Neural crest cell (in vitro differentiated cells): ENCODE measurements at regions not wholly inside any gene's neighbourhood (a gene's known extent, or its start where the extent isn't known, plus 50 kb on each side); places are given as distances from the start of the nearest gene placed in this dataset.
A peak's percentile ranks its signal among the peaks of the same experiment; 100 is the strongest.

Experiments
- DNase-seq: peaks from one replicate; pipeline ENCODE4 v3.0.0; 2021; ENCODE audit warnings: low read depth, mixed read lengths, low spot score
- H3K27ac Mint-ChIP-seq: one replicate; pipeline ENCODE4 v1.8.0; 2021; ENCODE audit warnings: mild to moderate bottlenecking, mixed read lengths; ENCODE audit not compliant: unreplicated experiment
- H3K27me3 Mint-ChIP-seq: 2 replicates; pipeline ENCODE4 v1.8.0; 2021; ENCODE audit warnings: low read depth, mild to moderate bottlenecking, mixed read lengths
- H3K36me3 Mint-ChIP-seq: 2 replicates; pipeline ENCODE4 v1.8.0; 2021; ENCODE audit warnings: low read depth, mild to moderate bottlenecking, mixed read lengths
- H3K4me1 Mint-ChIP-seq: 2 replicates; pipeline ENCODE4 v1.8.0; 2021; ENCODE audit warnings: mixed read lengths
- H3K4me3 Mint-ChIP-seq: one replicate; pipeline ENCODE4 v1.8.0; 2021; ENCODE audit warnings: mild to moderate bottlenecking, mixed read lengths
- H3K9me3 Mint-ChIP-seq: 2 replicates; pipeline ENCODE4 v1.8.0; 2021; ENCODE audit warnings: mixed read lengths
- TF ChIP-seq, protein P1 (sequence below): fragments of 200-600 bp; sonication (generic); conservative IDR thresholded peaks from 2 replicates; pipeline ENCODE4 v1.5.0; 2021; ENCODE audit warnings: antibody characterized with exemption, mild to moderate bottlenecking

DNA sequence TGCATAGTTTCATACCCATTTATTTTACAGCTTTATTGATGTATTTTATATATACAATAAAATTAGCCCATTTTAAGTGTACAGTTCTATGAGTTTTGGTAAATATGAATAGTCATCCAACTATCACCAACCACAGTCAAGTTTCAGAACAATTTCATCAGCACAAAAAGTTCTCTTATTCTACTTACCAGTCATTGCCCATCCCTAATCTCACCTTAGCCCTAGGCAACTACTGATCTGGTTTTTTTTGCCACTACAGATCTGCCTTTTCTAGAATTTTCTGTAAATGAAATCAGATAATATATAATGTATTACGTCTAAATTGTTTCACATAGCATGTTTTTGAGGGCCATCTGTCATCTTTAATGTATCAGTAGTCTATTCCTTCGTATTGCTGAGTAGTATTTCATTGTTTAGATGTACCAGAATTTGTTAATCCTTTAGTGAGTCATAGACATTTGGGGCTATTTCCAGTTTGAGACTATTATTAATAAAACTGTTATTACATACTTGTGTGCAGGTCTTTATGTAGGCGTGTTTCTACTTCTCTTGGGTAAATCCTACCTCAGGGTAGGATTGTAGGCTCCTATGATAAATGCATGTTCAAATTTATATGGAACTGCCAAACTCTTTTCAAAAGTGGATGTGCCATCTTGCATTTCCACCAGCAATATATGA is 198.5 kb upstream of the ADAMTSL1 start:
- no peak for DNase-seq
- Mint-ChIP-seq H3K4me1 (peaks cover 3% of the 10 kb centered on the region), H3K4me3 (no peak overlapping the region), H3K27me3 (no peaks in the 10 kb centered on the region), H3K36me3 (peaks cover 16% of the 10 kb centered on the region), H3K9me3 (peaks cover 27% of the 10 kb centered on the region), H3K27ac (no peak overlapping the region)
- TF ChIP-seq, protein P1, sequence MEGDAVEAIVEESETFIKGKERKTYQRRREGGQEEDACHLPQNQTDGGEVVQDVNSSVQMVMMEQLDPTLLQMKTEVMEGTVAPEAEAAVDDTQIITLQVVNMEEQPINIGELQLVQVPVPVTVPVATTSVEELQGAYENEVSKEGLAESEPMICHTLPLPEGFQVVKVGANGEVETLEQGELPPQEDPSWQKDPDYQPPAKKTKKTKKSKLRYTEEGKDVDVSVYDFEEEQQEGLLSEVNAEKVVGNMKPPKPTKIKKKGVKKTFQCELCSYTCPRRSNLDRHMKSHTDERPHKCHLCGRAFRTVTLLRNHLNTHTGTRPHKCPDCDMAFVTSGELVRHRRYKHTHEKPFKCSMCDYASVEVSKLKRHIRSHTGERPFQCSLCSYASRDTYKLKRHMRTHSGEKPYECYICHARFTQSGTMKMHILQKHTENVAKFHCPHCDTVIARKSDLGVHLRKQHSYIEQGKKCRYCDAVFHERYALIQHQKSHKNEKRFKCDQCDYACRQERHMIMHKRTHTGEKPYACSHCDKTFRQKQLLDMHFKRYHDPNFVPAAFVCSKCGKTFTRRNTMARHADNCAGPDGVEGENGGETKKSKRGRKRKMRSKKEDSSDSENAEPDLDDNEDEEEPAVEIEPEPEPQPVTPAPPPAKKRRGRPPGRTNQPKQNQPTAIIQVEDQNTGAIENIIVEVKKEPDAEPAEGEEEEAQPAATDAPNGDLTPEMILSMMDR: no peak

DNA sequence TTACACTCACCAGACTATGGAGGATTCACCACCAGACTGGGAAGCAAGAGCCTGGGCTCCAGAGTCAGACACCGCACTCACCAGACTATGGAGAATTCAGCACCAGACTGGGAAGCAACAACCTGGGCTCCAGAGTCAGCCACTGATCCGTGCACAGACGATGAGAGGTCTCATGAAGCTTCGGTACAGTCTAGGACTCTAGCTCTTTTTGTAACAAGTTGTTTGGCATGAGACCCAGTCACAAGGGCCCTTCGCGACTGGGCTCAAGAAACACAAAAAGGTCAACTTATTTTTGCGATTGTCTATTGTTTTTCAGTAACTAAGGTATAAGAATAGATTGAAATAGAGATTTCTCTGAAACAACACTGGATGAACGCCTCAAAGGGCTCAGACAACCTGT is 192.7 kb upstream of the ADAMTSL1 start:
- TF ChIP-seq, protein P1: no peak
- Mint-ChIP-seq H3K27me3 (no peaks in the 10 kb centered on the region), H3K36me3 (peaks cover 7% of the 10 kb centered on the region), H3K4me1 (peaks cover 3% of the 10 kb centered on the region), H3K4me3 (no peak overlapping the region), H3K9me3 (peaks cover 13% of the 10 kb centered on the region), H3K27ac (no peak overlapping the region)
- no peak for DNase-seq

DNA sequence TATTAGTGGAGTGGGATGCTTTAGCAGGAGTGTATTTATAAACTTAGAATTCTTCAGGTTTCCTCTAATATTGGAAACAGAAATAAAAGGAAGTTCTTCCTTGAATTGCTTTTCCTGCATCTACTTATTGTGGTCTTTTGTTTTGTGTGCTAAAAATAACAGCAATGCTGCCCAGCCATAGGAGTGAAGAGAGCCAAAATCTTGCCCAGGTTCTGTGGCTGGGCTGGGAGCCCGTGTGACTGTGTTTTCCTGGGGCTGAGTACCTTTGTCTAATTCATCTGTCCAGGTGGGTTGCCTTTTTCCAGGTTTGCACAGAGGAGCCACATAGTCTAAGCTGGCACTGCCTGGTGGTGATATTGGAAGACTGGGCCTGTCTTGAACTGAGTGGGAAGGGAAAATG is 179.7 kb upstream of the ADAMTSL1 start:
- H3K27me3 Mint-ChIP-seq: no peaks in the 10 kb centered on the region
- no peaks in the 10 kb centered on the region for H3K36me3 Mint-ChIP-seq
- H3K4me1 Mint-ChIP-seq: peaks cover 5% of the 10 kb centered on the region
- no peaks in the 10 kb centered on the region for H3K9me3 Mint-ChIP-seq
- TF ChIP-seq, protein P1: no peak
- no peak overlapping the region for H3K4me3 Mint-ChIP-seq
- peak overlapping the region; percentile 57 for H3K27ac Mint-ChIP-seq
- no peak for DNase-seq

DNA sequence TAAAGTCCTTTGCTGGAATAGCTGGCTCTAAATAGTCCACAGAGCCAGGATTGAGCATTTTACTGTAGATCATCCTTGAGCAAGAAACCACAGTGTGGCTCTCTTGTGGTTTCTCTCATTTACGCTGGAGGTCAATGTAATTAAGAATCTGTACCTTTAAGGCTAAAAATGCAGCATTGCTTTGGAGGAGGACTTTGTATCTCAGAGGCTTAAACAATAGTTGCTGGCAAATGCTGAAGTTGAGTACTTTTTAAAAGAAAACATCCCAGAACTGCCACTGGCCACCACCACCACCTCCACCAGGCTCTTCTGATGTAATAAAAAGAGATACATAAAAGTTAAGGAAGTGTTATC is 177.3 kb upstream of the ADAMTSL1 start:
- Mint-ChIP-seq H3K27ac (no peak overlapping the region), H3K36me3 (no peaks in the 10 kb centered on the region), H3K27me3 (no peaks in the 10 kb centered on the region), H3K9me3 (no peaks in the 10 kb centered on the region), H3K4me1 (peaks cover 5% of the 10 kb centered on the region), H3K4me3 (no peak overlapping the region)
- DNase-seq: no peak
- TF ChIP-seq, protein P1: no peak

DNA sequence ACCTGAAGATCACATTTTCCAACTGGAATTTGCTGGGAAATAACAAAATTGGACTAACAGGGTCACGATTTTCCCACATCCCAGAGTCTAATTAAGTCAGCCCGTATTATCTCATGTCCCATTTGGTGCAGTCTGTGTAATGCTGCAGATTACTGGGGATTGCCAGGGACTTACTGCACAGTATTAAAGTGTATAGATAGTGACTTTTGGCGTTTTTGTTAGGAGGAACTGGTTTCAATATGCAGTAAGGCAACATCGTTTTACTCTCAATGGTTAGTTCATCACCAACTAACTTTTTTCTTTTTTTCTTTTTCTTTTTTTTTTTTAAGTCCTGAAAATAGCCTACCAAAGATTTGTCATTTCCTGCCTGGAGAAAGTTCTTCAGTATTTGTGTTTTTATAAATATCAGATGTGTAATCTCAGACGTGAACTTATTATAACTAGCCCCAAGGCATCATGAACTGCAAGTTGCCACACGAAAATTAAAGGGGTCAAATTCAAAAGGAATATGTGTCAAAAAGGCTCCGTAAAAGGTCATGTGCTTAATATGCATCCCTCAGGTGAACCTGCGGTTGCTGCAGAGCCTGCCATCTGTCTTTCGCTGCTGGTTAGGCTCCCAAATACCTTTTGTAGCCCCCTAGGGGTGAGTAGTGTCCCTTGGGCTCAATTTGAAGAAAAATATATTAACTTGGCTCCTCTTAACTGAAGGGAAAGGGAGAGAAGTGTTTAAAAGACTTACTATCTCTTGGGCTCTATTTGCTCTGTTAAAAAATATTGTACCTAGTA is 176.7 kb upstream of the ADAMTSL1 start:
- no peaks in the 10 kb centered on the region for H3K9me3 Mint-ChIP-seq
- H3K27me3 Mint-ChIP-seq: no peaks in the 10 kb centered on the region
- no peak overlapping the region for H3K4me3 Mint-ChIP-seq
- DNase-seq: no peak
- TF ChIP-seq, protein P1: peak; percentile 32
- H3K36me3 Mint-ChIP-seq: no peaks in the 10 kb centered on the region
- H3K27ac Mint-ChIP-seq: no peak overlapping the region
- peaks cover 5% of the 10 kb centered on the region for H3K4me1 Mint-ChIP-seq
